HG03521 (cell line): ENCODE measurements at regions not wholly inside any gene's neighbourhood (a gene's known extent, or its start where the extent isn't known, plus 50 kb on each side); places are given as distances from the start of the nearest gene placed in this dataset.

Source experiments
- ATAC-seq: cut with Tn5 transposase; IDR thresholded peaks from one replicate; pipeline ENCODE4 v1.9.1; 2021; ENCODE audit warnings: mild to moderate bottlenecking, moderate library complexity; ENCODE audit not compliant: unreplicated experiment

DNA sequence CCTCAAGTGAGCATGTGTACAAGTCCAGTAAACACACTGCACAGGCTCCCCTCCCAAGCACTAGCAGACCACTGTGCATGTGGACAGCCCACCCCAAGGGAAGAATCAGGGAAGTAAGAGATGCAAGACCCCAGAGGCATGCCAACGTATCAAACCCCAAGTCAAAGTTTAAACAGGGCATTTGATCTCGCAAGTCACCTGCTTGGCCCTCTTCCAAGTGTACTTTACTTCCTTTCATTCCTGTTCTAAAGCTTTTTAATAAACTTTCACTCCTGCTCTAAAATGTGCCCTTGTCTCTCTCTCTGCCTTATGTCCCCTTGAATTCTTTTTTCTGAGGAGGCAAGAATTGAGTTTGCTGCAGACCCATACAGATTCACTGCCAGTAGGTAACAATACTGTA, 201.2 kb upstream of the PARD3B start:
- no peak for ATAC-seq

DNA sequence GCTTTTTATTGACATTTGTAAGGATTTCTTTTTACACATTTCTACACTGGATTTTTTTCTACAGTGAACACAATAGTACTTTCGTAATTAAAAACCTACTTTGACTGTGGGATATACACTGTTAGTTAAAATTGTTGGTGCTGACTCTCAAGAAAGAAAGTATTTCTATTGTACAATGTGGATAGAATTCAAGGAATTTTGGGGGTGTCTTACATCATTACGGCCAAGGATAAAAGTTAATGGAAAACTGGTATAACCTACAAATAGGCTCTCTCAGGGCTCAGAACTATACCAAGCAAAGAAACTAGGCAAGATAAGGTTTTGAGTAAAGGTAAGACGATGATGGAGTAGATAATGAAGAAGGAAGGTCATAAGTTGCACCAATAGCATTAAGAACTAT, 198.4 kb upstream of the PARD3B start:
- ATAC-seq: no peak

DNA sequence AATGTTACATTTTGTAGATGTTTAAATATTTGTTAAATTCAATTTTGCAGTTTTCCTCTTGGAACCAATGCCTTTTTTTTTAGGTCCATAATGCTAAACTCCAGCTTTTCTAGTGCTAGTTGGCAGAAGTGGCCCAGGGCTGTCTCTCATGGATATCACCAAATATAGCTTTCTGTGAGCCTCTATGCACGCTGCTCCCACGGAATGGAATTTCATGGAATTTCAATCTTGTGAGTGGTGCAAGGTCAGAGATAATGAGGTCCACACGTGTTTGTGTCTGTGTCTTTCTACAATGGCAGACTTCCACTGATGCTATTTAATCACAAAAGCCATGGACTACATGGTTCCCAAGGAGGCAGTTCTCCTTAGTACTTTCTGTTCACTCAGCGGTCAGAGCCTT, 191.5 kb upstream of the PARD3B start:
- no peak for ATAC-seq

DNA sequence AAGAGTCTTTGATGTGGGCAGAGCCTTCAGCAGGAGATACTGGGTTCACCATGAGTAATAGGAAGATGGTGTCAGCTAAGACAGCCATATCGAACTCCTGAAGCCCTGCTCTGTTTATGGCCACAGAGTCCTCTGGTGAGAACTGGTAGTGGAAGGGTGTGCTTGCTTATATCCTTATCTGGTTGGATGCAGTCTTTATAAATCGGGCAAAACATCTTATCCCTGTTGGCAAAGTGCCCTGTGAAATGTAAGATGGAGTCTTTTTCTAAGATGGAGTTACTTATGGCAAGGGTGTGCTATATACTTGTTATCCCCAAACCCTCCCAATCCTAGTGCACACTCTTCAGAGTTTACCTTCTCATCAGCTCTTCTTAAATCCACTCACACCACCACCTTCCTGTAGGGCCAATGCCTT, 190.8 kb upstream of the PARD3B start:
- ATAC-seq: no peak

DNA sequence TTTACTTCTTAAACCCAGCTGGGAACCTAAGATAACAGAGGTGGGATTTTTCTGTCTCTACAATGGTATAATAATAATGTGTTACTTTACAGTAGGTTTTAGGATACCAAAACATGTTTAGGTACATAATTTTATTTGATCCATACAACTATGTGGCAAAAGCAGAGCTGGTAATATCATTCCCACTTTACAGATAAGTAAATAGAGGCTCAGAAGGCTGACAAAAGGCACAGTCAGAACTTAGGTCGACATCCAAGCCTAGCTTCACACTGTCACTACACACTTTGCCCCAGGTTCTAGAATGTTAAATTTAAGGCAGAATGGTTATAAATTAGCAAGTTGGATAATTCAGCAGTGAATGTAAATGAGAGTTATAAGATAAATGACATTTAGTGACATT, 189.6 kb upstream of the PARD3B start:
- no peak for ATAC-seq

DNA sequence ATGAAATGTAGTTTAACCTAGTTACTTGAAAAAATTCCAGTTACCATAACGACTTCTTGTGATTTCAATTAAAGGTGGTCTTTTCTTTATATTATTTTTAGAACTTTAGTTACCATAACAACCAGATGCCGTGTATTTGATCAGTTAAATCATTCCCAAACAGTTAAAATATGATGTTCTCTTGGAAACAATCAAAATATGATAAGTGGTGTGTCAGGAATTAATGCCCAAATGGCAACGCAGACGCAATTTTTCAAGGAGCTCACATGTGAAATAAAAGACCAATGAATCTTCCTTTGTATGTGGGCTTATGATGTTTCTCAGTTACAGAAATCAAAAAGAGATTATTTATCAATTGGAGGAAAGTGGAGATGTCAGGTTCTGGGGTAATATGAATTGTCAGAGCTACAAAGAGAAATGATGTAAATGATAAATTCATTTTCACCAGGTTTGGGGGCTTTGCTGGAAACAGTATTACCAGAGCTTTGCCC, 189.1 kb upstream of the PARD3B start:
- no peak for ATAC-seq

DNA sequence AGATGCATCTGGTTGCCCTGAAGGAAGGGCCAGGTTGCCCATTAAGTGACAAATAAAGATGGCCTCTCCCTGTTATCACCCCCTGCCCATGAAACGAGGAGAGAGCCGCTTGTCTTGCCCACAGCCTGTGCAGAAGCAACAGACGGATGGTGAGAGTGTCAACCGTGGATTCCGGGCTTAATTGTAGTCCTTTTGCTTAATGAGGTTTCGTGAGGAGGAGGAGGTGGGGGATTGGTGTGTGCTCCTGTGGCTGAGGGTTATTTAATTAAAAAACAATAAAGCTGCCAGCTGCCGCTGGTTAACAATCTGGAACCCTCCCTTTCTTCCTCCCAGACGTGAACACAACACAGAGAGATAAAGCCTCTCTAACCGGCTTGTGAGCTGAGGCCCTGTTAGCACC, 188.0 kb upstream of the PARD3B start:
- no peak for ATAC-seq

DNA sequence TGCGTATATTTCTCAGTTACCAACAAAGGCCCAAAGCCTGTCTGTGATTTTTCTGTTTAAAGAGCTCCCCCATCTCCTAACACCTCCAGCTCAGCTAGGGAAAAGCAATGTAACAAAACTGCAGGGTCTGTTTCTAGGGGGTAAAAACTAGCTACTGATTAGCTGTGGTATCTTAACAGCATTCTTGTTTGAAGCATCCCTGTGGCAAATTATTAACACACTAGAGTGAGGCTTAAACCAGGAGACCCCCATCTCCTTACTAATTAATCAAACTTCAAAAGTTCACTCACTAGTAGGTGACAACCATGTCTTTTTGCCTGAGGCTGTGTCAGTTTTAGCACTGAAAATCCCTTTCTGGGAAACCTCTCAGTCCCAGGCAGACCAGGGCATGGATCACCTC, 186.2 kb upstream of the PARD3B start:
- no peak for ATAC-seq

DNA sequence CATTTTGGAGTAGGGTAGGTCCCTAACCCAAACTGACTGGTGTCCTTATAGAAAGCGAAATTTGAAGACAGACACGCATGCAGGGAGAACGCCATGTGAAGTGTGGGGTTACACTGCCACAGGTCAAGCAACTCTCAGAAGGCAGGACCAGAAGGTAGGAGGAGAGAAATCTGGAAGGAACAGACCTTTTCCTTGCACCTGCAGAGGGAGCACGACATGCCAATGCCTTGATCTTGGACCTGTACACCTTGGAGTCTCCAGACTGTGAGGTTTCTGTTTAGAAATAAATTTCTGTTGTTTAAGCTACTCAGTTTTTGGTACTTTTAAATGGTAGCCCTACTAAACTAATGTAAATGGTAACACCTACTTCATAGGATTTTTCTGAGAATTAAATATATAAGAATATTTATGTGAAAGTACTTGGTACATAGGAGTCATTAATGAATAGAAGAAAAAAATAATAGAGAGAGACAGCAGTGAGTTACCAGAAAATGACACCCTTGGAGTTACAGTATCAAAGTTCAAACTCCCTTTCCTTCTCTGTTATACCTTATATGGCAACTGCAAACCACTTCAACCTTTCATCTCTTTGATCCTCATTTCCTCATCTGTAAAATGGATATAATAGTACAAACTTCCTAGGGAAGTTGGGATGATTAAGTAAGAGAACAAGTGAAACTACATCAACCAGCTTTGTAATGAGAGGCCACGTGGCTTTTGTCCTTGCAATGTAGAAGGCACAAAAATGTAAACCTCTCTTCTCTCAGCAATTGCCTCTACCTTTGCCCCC, 184.9 kb upstream of the PARD3B start:
- no peak for ATAC-seq

DNA sequence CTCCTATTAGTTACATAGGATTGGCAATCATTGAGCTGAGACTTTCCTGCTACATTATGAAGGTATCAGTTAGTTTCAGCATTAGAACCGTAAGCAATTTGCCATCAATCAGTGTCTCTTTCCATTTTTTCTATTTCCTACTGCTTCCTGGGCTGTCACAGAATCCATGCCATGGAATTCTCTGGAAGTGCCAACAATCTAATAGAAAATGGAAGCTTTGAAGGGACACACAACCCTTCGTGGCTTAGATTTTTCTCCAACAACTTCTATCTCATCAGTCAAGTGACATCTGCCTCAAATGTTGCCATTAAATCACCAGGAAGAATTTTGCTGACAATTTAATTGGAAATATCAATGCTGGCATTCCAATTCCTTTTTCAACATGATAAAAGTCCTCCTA, 183.5 kb upstream of the PARD3B start:
- no peak for ATAC-seq

DNA sequence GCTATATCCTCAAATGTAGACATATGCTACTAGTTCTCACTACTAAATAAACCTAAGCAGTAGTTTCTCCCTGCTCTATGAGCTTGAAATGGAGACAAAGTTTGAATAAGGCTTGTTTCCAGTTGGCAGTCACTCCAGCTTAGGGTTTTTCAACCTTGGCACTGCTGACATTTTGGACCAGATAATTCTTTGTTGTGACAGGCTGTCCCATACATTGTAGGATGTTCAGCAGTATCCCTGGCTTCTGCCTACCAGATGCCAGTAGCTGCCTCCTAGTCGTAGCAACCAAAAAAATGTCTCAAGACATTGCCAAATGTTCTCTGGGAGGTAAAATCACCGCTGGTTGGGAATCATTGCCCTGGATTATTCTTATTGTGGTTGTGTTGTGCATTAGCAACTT, 182.7 kb upstream of the PARD3B start:
- ATAC-seq: no peak

DNA sequence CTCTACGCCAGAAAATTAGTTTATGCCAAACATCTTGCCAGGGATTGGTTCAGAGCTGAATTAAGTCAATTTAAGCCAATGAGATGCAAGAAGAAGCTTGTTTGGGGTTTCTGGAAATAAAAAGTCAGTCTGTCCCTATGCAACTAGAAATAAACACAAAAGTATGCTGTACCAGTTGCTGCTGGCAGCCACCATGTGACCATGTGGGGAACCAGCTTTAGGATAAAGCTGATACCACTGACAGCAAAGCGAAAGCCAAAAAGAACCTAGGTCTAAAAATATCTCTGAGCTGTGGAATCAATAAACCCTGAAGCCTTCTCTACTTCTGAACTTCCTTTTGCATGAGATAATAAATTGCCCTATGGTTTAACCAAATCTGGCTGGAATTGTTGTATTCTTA, 181.8 kb upstream of the PARD3B start:
- ATAC-seq: no peak

DNA sequence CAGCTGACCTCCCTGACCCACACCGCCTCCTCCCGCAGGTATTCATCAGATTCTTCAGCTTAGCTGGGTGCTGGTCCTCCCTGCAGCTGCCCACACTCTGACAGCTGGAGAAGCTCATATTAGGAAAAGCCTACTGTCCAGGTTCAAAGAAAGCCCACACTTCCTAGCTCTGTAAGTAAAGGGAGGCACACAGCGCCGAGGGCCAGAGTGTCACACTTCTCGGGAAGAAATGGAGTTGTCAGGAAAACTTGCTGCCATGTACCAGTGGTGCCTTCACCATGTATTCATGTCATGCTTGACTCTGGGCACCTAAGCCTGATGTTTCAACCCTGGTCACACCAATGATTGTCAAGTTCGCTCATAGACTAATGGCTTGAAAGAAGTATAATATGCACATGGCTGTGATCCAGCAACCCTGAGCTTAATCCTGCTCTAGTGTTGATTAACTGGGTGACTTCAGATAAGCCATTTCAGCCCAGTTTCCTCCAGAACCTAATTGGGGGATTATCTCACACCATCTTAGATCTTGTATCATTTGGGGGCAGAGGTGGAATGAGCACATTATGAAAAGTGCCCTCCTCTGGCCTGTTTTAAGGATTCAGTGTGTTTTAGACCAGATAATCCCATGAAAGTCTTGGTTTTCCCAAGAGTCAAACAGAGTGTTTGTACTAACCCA, 180.3 kb upstream of the PARD3B start:
- ATAC-seq: no peak

DNA sequence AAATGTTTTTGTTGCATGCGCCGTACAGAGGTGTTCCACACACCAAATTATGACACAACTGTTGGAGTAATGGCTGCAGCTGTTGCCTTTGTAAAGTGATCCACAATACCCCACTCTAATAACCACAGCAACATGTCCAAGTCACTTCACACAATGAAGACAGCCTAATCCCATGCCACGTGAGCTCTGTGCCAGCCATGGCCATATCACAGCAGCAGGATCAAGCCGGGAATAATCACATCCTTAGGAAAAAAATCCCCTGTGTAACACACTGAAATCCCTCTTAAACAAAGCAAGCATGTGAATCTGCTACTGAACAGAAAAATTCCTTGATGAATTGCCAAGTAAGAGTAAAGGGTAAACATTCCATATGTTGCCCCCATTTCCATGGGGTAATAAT, 179.5 kb upstream of the PARD3B start:
- no peak for ATAC-seq

DNA sequence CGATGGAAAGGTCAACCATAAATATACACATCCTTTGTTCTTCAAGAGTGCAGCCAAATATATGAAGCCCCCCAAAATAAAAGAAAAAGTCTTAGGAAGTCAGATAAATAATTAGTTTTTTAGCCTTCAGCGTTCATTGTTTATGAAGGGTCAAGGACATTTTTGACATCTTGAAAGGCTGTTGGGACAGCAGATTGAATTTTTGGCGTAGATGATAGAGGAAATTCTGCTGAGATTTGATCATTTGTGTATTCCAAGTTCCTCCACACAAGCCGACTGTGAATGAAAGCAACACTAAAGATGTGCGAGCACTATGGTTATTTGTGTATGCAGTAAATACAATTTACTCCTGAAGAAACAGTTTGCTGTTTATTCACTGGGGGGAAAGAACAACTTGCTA, 177.8 kb upstream of the PARD3B start:
- ATAC-seq: no peak

DNA sequence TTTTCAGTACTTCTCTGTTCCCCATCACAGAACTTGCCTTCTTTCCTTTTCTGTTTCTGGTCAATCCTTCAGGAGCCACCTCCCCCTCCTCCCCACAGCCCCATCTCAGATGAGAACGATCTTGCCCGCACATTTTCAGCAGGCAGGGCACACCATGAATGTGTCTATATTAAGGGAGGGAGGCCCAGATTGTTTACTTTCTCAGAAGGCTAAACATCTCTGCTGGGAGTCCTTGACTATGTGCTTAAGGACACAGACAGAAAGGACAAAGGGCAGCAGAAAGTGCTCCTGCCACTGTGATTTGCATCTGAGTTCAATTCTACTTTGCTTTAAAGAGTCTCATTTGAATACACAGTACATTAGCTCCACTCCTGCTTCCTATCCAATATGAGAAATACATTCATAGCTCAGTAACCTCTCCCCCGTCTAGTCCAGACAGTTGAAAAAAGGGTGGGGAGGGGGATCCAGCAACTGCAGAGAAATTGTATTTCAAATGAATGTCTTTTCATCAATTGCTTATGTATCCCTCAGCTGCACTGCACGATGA, 175.0 kb upstream of the PARD3B start:
- ATAC-seq: no peak

DNA sequence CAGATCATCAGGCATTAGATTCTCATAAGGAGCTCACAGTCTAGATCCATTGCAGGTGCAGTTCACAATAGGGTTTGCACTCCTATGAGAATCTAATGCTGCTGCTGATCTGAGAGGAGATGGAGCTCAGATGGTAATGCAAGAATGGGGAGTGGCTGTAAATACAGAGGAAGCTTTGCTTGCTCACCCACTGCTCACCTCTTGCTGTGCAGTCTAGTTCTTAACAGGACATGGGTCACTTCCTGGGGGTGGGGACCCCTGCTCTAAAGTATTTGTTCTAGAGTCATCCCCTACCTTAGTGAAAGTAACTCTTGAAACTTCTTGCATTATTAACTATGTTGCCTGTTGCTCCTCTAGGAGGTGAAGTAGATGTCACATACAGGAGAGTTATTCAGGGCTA, 171.3 kb upstream of the PARD3B start:
- ATAC-seq: no peak

DNA sequence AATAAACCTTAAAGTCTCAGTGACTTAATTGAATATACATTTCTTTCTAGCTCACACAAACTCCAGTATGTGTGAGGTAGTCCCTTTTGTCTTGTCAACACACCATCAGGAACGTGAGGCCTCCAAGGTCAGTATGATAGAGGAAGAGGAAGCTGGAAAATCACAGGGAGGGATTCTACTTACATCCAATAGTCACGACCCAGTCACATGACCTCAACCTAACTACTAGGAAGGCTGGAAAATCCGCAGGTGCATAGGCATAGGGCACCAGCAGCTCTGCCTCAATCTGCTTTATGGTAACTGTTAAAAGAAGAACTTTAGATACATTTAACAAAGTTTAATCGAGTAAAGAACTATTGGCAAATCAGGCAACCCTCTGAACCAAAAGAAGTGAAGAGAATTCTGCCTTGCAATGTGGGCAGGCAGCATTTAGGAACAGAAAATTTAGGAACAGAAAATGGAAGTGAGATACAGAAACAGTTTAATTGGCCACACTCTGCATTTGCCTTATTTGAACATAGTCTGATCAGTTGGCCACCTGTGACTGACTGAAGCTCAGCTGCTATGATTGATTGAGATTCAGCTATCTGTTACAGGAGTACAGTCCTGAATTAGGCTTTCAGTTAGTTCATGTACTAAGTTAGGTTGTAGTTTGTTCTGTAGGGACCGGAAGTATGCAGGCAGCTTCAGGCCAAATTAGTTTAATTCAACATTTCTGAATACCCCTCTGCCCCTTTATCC, 165.0 kb upstream of the PARD3B start:
- ATAC-seq: no peak

DNA sequence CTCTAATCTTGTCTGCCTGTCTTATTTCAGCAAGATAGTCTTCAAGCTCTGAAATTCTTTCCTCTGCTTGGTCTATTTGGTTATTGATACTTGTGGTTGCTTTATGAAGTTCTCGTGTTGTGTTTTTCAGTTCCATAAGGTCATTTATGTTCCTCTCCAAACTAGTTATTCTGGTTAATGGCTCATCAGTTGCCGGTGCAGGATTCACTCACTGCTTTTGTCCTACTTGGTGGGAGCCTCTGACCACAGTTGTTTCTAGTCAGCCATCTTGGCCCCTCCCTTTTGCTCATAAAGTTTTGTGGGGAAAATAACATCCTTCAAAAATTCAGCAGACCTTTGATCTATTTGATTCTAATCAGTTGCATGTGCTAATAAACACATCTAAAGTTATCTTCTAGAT, 158.6 kb upstream of the PARD3B start:
- no peak for ATAC-seq

DNA sequence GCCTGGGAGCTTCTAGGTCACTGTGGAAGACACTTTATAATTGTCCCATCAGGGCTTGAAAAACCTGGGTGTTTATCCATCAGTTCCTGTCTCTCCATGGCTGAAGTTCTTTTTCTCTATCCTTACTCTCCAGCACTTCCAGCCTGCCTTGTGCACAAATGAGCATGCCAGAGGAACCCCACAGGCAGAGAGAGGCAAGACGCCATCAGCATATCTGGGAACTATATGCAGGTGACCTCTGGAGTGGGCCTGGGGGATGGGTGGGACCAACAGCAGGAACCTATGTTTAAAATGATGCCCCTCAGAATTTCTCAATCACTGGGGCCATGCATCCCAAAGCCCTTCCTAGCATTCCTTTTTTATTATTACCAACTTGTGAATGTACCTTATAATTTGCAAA, 156.2 kb upstream of the PARD3B start:
- ATAC-seq: no peak

DNA sequence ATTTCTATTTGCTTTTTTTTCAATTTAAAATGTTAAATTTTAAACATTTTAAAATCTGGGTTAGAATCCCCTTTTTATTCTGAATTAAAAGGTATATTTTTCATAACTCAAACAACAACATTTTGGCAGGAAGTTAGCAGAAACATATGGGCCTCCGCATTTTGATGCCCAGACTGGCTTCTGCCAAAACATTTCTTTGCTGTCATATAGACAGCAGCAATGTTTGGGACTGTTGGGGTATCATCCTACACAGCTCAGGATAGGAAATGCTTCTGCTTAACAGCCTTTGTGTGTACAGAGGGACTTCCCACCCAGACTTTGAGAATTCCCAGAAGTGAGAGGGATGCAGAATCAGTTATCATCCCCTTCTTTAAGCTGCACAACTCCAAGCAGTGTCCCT, 155.4 kb upstream of the PARD3B start:
- ATAC-seq: no peak

DNA sequence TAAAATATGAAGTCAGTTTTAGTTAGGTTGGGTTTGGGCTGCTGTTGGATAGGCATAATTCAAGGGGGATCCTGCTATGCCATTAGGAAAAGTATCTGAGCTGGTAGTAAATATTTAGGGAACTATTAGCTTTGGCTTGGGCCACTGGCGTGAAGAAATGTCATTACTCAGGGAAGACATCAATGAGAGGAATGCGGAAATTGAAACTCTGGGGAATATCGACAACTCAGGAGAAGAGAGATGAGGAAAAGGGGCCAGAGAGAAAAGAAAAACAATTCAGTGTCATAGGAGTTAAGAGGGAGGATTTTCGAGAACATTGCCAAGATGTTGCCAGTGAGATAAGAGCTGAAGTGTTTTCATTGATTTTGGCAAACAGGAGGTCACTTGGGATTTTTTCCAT, 149.7 kb upstream of the PARD3B start:
- ATAC-seq: no peak
